ENCODE measurements at regions not wholly inside any gene's neighbourhood (a gene's known extent, or its start where the extent isn't known, plus 50 kb on each side); places are given as distances from the start of the nearest gene placed in this dataset.

DNA sequence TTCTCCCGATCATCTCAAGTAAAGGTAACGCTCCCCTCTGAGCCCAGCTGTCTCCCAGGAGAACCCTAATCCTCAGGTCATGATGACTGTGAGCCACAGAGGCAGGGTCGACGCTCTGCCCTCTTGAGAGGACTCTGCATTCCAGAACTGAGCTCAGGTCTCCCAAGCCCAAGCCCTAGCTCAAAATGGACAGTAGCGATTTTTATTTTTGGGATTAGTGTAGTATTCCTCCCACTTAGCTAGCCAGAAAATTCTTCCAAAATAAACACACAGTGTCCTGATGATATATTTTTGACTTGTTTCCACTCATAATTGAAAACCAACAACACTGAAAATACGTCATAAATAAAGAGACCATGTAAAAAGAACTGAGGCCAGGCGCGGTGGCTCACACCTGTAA is 462.0 kb upstream of the MGMT start:
- TF ChIP-seq, protein P1, sequence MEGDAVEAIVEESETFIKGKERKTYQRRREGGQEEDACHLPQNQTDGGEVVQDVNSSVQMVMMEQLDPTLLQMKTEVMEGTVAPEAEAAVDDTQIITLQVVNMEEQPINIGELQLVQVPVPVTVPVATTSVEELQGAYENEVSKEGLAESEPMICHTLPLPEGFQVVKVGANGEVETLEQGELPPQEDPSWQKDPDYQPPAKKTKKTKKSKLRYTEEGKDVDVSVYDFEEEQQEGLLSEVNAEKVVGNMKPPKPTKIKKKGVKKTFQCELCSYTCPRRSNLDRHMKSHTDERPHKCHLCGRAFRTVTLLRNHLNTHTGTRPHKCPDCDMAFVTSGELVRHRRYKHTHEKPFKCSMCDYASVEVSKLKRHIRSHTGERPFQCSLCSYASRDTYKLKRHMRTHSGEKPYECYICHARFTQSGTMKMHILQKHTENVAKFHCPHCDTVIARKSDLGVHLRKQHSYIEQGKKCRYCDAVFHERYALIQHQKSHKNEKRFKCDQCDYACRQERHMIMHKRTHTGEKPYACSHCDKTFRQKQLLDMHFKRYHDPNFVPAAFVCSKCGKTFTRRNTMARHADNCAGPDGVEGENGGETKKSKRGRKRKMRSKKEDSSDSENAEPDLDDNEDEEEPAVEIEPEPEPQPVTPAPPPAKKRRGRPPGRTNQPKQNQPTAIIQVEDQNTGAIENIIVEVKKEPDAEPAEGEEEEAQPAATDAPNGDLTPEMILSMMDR (IDR thresholded peaks at IDR 0.05; ENCODE audit: insufficient read depth, low read depth, low read length, missing control alignments), result no peak
- no peak overlapping the region for H3K4me3 ChIP-seq (ENCODE audit: low read length)
- DNase-seq (ENCODE audit: low read depth), result no peak

DNA sequence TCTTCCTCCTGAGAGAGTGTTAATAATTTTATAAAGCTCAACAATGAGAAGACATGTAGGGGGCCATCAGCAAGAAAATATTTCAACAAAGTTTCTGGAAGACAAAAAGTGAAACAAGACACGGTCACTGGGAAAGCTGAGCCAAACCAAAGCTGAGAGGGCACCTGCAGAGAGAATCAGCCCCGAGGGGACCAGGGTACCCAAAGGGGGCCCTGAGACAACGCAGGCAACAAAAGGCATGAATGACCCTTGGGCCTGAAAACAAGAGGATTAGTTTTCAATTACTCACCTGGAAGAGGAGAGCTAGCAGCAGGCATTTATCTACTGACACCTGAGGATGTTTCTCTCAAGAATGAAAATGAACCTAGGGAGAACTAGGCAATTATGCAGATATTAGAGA is 461.2 kb upstream of the MGMT start:
- TF ChIP-seq, protein P1 (IDR thresholded peaks at IDR 0.05; ENCODE audit: insufficient read depth, low read depth, low read length, missing control alignments), result no peak
- no peak overlapping the region for H3K4me3 ChIP-seq (ENCODE audit: low read length)
- DNase-seq (ENCODE audit: low read depth), result no peak

DNA sequence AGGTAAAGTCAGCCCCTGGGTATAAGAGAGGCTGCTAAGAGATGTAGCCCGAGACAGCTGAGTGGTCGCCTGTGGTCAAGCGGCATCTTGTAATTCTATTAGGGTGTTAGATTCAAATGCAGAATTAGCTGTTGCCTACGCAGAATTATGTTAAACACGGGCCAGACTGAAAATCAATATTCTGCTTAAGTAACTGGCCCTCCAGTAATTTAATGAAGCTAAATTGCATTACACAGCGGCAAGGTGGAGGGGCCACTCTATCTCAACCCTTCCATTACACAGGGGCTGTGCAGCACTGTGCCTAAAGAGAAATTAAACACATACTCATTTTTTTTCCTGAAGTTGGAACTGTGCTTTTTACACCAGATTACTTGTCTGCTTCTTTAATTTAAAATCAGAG is 448.5 kb upstream of the MGMT start:
- TF ChIP-seq, protein P1 (IDR thresholded peaks at IDR 0.05; ENCODE audit: insufficient read depth, low read depth, low read length, missing control alignments), result no peak
- H3K4me3 ChIP-seq (ENCODE audit: low read length), result no peak overlapping the region
- DNase-seq (ENCODE audit: low read depth), result no peak

DNA sequence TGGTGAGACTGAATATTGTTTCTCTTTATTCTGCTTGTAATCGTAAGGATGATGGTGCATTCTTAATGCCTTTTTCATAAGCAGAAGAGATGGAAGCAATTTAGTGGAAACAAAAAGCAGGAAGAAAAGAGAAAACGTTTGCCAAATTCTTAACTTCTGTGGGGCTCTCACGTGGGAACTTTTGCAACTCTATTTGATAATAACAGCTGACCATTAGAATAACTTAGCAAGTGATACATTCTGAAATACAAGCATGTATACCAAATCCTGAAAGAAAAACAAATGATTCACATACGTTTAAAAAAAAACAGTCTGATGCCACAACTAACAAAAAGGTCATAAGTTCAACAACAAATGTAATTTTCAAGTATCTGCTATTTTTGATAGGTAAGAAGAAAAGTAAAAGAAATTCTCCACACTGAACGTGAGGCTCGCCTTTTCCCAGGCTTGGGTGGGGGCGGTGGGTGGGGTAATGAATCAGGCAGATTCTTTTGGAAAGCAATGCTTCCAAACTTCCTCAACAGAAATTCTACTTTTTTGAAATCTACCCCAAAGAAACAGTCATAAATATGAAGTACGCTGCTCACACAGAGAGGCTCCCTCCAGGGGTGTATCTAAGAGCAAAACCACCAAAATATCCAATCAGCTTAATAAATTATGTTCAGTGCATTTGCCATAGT is 446.2 kb upstream of the MGMT start:
- no peak for DNase-seq (ENCODE audit: low read depth)
- TF ChIP-seq, protein P1 (IDR thresholded peaks at IDR 0.05; ENCODE audit: insufficient read depth, low read depth, low read length, missing control alignments), result no peak
- H3K4me3 ChIP-seq (ENCODE audit: low read length), result no peak overlapping the region

DNA sequence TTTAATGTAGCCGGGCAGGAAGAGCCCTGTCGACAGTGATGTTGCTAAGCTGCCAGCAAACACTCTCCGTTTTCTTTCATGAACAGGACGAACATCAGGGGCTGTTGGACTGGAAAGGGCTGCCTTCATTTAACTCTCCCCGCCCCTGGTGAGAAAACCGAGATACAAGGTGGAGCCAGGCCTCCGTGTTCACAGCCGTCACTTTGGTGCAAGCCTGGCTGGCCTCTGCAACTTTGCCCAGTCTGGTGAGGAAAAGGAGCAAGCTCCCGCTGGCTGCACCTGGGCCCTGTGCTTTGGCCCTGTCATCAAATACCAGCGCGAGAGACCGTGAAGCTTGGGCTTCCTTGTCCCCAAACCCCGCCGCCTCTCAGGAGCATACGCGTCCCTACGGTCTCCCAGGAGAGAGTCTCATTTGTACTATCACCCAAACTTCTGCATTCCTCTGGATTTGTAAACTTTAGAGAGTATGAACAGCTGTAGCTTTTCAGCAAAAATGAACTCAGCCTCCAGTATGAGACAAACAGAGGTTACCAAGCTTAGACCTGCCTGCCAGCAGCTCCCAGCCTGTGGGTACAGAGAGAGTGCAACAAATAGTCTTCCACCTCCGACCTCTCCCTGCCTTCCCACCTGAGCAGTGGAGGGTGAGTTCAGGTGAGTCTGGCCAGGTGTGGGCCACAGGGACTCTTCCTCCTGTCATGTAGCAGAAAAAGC is 445.3 kb upstream of the MGMT start:
- no peak overlapping the region for H3K4me3 ChIP-seq (ENCODE audit: low read length)
- no peak for DNase-seq (ENCODE audit: low read depth)
- TF ChIP-seq, protein P1 (IDR thresholded peaks at IDR 0.05; ENCODE audit: insufficient read depth, low read depth, low read length, missing control alignments), result no peak

DNA sequence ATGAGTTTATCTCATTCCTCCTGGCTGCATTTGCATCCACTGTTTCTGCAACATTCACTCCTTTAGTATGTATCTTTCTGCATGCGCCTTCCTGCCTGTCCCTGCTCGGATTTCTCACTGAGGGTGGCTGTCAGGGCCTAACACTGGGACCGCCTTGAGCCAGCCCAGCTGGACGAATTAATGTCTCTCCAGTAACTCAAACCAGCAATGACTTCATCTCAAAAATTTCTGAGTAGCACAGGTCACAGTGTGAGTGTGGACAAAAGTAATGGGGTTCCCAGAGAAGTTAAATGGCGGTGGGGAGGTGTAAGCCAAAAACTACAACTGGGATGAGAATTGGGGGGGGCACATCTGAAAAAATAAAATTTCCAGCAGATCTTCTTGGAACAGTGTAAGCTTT is 444.0 kb upstream of the MGMT start:
- DNase-seq (ENCODE audit: low read depth), result no peak
- H3K4me3 ChIP-seq (ENCODE audit: low read length), result no peak overlapping the region

More for the DNA sequence above, 444.0 kb upstream of the MGMT start:
- TF ChIP-seq, protein P1 (IDR thresholded peaks at IDR 0.05; ENCODE audit: insufficient read depth, low read depth, low read length, missing control alignments), result no peak

All from epithelial cell of esophagus (primary cell).